Hepatocyte (in vitro differentiated cells): ENCODE measurements at regions not wholly inside any gene's neighbourhood (a gene's known extent, or its start where the extent isn't known, plus 50 kb on each side); places are given as distances from the start of the nearest gene placed in this dataset.

ENCODE experiments used
- CTCF ChIP-seq: fragments of 200-600 bp; sonication (generic); IDR thresholded peaks from 2 replicates; pipeline ENCODE4 v1.5.1; 2016; ENCODE audit warnings: antibody characterized with exemption, mild to moderate bottlenecking; ENCODE audit not compliant: poor library complexity
- EZH2 ChIP-seq: fragments of 200-600 bp; sonication (generic); IDR thresholded peaks from 2 replicates; pipeline ENCODE4 v1.6.1; 2016; ENCODE audit warnings: antibody characterized with exemption, mild to moderate bottlenecking, borderline replicate concordance

GRCh38 chr2:163441603-163442002 is 294.2 kb downstream of the FIGN start:
- TF ChIP-seq EZH2 (no peak), CTCF (no peak)
